ENCODE measurements at regions not wholly inside any gene's neighbourhood (a gene's known extent, or its start where the extent isn't known, plus 50 kb on each side); places are given as distances from the start of the nearest gene placed in this dataset.

DNA sequence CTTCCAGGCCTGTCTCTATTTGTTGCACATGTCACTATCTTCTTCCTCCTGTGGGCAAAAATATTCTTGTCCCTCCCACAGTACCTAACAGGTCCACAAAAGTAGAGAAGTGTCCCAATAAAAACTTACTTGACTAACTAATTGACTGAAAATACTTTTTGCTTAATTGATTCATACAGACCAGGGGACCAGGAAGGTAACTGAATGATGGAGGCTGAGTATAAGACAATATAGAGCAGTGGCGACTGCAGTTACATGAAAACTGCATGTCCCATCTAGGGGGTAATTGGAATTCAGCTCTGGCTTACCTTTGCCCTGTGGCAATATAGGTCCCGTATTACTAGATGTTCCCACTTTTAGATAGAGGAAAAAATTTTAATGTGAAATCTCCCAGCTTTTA, 112.9 kb upstream of the CREB1 start:
- FAIRE-seq (no peak), DNase-seq (ENCODE audit: low read depth, low spot score) (no peak), ATAC-seq (no peak)
- BruUV-seq (replicated peaks), result no TSS peak
- no peak overlapping the region for H3K9ac ChIP-seq (ENCODE audit: control insufficient read depth, insufficient read depth, low read length)
- ChIA-PET CTCF (no interaction called here), POLR2A (no interaction called here), RAD21 (ENCODE audit: unreplicated experiment) (no interaction called here), SMC1A (ENCODE audit: uncharacterized antibody, unreplicated experiment) (no interaction called here)
- TF ChIP-seq, protein P1, sequence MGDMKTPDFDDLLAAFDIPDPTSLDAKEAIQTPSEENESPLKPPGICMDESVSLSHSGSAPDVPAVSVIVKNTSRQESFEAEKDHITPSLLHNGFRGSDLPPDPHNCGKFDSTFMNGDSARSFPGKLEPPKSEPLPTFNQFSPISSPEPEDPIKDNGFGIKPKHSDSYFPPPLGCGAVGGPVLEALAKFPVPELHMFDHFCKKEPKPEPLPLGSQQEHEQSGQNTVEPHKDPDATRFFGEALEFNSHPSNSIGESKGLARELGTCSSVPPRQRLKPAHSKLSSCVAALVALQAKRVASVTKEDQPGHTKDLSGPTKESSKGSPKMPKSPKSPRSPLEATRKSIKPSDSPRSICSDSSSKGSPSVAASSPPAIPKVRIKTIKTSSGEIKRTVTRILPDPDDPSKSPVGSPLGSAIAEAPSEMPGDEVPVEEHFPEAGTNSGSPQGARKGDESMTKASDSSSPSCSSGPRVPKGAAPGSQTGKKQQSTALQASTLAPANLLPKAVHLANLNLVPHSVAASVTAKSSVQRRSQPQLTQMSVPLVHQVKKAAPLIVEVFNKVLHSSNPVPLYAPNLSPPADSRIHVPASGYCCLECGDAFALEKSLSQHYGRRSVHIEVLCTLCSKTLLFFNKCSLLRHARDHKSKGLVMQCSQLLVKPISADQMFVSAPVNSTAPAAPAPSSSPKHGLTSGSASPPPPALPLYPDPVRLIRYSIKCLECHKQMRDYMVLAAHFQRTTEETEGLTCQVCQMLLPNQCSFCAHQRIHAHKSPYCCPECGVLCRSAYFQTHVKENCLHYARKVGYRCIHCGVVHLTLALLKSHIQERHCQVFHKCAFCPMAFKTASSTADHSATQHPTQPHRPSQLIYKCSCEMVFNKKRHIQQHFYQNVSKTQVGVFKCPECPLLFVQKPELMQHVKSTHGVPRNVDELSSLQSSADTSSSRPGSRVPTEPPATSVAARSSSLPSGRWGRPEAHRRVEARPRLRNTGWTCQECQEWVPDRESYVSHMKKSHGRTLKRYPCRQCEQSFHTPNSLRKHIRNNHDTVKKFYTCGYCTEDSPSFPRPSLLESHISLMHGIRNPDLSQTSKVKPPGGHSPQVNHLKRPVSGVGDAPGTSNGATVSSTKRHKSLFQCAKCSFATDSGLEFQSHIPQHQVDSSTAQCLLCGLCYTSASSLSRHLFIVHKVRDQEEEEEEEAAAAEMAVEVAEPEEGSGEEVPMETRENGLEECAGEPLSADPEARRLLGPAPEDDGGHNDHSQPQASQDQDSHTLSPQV (IDR thresholded peaks at IDR 0.05), result no peak
- TF ChIP-seq MAX (IDR thresholded peaks at IDR 0.05; ENCODE audit: low read depth, low read length) (no peak), ELK1 (IDR thresholded peaks at IDR 0.05; ENCODE audit: low read depth, low read length) (no peak), MYC (IDR thresholded peaks at IDR 0.05; ENCODE audit: insufficient read depth, insufficient read length, insufficient replicate concordance, low read length, severe bottlenecking) (no peak), FOS (IDR thresholded peaks at IDR 0.05; ENCODE audit: borderline replicate concordance, extremely low read depth, insufficient read length) (no peak), POLR2A (IDR thresholded peaks at IDR 0.05; ENCODE audit: low read depth, low read length) (no peak), NR2C1 (IDR thresholded peaks at IDR 0.05) (no peak)
- H3K79me2 ChIP-seq (ENCODE audit: control insufficient read depth, insufficient read depth, low read length), result no peaks in the 10 kb centered on the region
- no peaks in the 10 kb centered on the region for H4K20me1 ChIP-seq (ENCODE audit: control insufficient read depth, insufficient read depth)
- no peaks in the 10 kb centered on the region for H3K4me1 ChIP-seq (ENCODE audit: control insufficient read depth, insufficient read depth, low read length)
- no peaks in the 10 kb centered on the region; the same call in 2 of the 3 replicates for H3K9me3 ChIP-seq (replicated peaks; ENCODE audit: control insufficient read depth, insufficient read depth, low read length)
- no peak overlapping the region for H2AFZ ChIP-seq (ENCODE audit: control insufficient read depth, low read depth, low read length)
- in situ Hi-C loops (cut with MboI) (no loop called here), intact Hi-C loops (cut with micrococcal nuclease; ENCODE audit: unreplicated experiment) (no loop called here)
- no peaks in the 10 kb centered on the region for H3K27me3 ChIP-seq (replicated peaks in 1 of 2; ENCODE audit: control insufficient read depth in 2 of 2, insufficient read depth in 2 of 2, low read length in 1 of 2)
- no peaks in the 10 kb centered on the region for H3K36me3 ChIP-seq (ENCODE audit: control insufficient read depth in 2 of 2, insufficient read depth in 2 of 2, low read length in 1 of 2)
- no peak overlapping the region for H3K27ac ChIP-seq (ENCODE audit: control insufficient read depth, insufficient read depth)
- no peak overlapping the region for H3K4me2 ChIP-seq (ENCODE audit: control insufficient read depth, insufficient read depth)
- no peak overlapping the region for H3K4me3 ChIP-seq
- 90% methylated on average over 2 of the region's 2 CpGs for WGBS (ENCODE audit: insufficient coverage, insufficient replicate concordance, low lambda C conversion rate, missing lambda C conversion rate)

Data from GM12878 (cell line).